Vagina (tissue), 2 donors: ENCODE measurements at regions not wholly inside any gene's neighbourhood (a gene's known extent, or its start where the extent isn't known, plus 50 kb on each side); places are given as distances from the start of the nearest gene placed in this dataset.

Experiments used
- DNase-seq, 2 donors: peaks; one replicate each; pipeline ENCODE4 v3.0.0-alpha.2; 2017; ENCODE audit errors: extremely low spot score in 2 of 2
- H3K27ac ChIP-seq: fragments of 200-600 bp; sonication (generic); one replicate; pipeline ENCODE4 v1.5.1; 2019
- H3K27me3 ChIP-seq: fragments of 200-600 bp; sonication (generic); one replicate; pipeline ENCODE4 v1.5.1; 2019
- H3K36me3 ChIP-seq, 2 donors: fragments of 200-600 bp; sonication (generic); one replicate each; pipeline ENCODE4 v1.5.1; 2017 to 2019
- H3K4me1 ChIP-seq: fragments of 200-600 bp; sonication (generic); one replicate; pipeline ENCODE4 v1.5.1; 2019
- H3K4me3 ChIP-seq, 2 donors: fragments of 200-600 bp; sonication (generic); 1 replicate in 1 of 2; 2 replicates in 1 of 2; pipeline ENCODE4 v1.5.1; 2016 to 2019
- H3K9me3 ChIP-seq: fragments of 200-600 bp; sonication (generic); one replicate; pipeline ENCODE4 v1.5.1; 2019
- POLR2A ChIP-seq, 2 donors: fragments of 450-650 bp; IDR thresholded peaks; one replicate each; pipeline ENCODE4 v1.6.1; 2017; ENCODE audit warnings: antibody characterized with exemption in 2 of 2, mild to moderate bottlenecking in 2 of 2, moderate library complexity in 2 of 2
- POLR2AphosphoS5 ChIP-seq, 2 donors: sonication (generic); formaldehyde crosslinking; IDR thresholded peaks; one replicate each; pipeline ENCODE4 v1.9.0; 2017; ENCODE audit warnings: antibody characterized with exemption in 2 of 2, mild to moderate bottlenecking in 2 of 2, low read depth in 1 of 2; ENCODE audit not compliant: insufficient read depth in 1 of 2
- intact Hi-C: fragments of 100-400 bp; cut with DNase I; formaldehyde crosslinking; loops from one replicate; pipeline ENCODE4 v1.15.1; 2023
- TF ChIP-seq, protein P1 (sequence below), 3 experiments: fragments of 450-650 bp in 2 of 3; fragments of 200-600 bp in 1 of 3; sonication (generic) in 1 of 3; IDR thresholded peaks; one replicate each; pipeline ENCODE4 v1.5.1; 2017 to 2019; ENCODE audit warnings: antibody characterized with exemption in 3 of 3, mild to moderate bottlenecking in 2 of 3, moderate library complexity in 2 of 3

DNA sequence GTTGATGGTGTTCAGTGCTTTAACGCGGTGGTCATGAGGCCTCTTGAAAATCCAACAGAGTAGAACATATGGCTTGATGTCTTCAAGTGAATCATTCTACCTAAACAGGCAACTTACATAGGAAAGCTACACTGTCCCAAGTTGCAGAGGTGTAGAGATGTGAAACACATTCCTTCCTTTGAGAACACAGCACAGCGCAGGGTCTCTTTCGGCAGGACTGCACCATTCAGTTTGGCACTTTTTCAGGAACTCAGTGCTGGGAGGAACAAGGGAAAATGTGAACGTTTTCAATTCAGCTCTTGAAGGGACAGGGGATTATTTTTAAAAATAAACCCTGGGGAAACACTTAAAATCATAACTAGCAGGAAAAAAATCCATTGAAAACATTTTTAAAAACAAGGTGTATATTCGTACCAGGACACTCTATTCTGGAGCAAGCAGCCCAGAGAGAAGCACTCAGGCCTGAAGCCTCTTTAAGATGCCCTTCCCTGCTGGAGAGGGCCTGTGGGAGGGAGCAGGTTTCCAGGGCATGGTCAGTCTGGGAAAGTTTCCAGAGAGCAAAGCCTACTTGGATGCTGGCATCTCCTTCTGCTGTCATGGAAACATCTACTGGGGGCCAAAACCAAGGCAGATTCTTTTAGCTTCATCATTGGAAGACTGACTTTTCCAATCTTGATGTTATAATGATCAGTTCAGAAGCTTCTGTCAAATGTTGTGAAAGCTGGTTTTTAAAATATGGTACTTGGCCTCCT is 60.4 kb upstream of the NPVF start:
- no peaks in the 10 kb centered on the region for H3K27me3 ChIP-seq
- H3K9me3 ChIP-seq, result no peaks in the 10 kb centered on the region
- no peak overlapping the region for H3K27ac ChIP-seq
- no peaks in the 10 kb centered on the region for H3K4me1 ChIP-seq
- DNase-seq, result no peak
- H3K36me3 ChIP-seq, result no peaks in the 10 kb centered on the region
- no peak overlapping the region for H3K4me3 ChIP-seq
- intact Hi-C loops, result no loop called here
- TF ChIP-seq POLR2A (IDR thresholded peaks at IDR 0.05), result no peak
- no peak for TF ChIP-seq POLR2AphosphoS5 (IDR thresholded peaks at IDR 0.05; ENCODE audit: insufficient read depth in 1 of 2, low read depth in 1 of 2)
- TF ChIP-seq, protein P1, sequence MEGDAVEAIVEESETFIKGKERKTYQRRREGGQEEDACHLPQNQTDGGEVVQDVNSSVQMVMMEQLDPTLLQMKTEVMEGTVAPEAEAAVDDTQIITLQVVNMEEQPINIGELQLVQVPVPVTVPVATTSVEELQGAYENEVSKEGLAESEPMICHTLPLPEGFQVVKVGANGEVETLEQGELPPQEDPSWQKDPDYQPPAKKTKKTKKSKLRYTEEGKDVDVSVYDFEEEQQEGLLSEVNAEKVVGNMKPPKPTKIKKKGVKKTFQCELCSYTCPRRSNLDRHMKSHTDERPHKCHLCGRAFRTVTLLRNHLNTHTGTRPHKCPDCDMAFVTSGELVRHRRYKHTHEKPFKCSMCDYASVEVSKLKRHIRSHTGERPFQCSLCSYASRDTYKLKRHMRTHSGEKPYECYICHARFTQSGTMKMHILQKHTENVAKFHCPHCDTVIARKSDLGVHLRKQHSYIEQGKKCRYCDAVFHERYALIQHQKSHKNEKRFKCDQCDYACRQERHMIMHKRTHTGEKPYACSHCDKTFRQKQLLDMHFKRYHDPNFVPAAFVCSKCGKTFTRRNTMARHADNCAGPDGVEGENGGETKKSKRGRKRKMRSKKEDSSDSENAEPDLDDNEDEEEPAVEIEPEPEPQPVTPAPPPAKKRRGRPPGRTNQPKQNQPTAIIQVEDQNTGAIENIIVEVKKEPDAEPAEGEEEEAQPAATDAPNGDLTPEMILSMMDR (IDR thresholded peaks at IDR 0.05), result no peak

DNA sequence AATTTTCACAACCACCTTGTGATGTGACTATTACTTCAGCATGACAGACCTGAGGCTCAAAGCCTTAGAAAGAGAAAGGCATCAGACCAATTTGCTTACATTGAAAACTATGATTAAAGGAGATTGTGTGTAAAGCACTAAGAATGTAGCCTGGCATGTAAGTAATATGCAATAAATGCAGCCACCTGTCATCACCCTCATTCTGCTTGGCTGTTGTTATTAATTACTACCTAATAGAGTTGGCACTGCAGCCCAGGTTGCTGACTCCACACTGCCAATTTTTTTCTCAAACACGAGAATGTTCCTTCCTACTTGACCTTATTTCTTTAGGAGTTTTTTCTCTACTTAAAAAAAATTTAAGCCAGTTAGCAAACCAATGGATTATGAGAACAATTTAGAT is 61.2 kb upstream of the NPVF start:
- Histone ChIP-seq H3K36me3 (no peaks in the 10 kb centered on the region), H3K4me3 (no peak overlapping the region), H3K27me3 (no peaks in the 10 kb centered on the region), H3K4me1 (no peaks in the 10 kb centered on the region), H3K27ac (no peak overlapping the region), H3K9me3 (no peaks in the 10 kb centered on the region)
- intact Hi-C loops, result no loop called here
- TF ChIP-seq POLR2AphosphoS5 (IDR thresholded peaks at IDR 0.05; ENCODE audit: insufficient read depth in 1 of 2, low read depth in 1 of 2), result no peak
- no peak for TF ChIP-seq POLR2A (IDR thresholded peaks at IDR 0.05)
- TF ChIP-seq, protein P1 (IDR thresholded peaks at IDR 0.05), result no peak
- DNase-seq, result no peak

DNA sequence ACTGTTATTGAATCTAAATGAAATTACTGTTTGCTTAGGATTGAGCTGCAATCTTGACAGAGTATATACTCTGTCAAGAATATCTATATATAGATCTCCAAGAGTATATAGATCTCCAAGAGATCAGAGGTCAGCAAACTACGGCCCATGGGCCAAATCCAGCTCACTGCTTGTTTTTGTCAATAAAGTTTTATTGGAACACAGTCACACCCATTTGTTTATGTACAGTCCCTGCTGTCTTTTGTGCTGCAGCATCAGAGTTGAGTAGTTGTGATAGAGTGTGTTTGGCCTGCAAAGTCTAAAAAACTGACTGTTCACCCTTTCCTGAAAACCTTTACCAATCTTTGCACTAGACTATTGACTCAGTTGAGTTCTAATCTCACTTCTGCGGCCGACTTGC is 66.3 kb upstream of the NPVF start:
- TF ChIP-seq POLR2AphosphoS5 (IDR thresholded peaks at IDR 0.05; ENCODE audit: insufficient read depth in 1 of 2, low read depth in 1 of 2) (no peak), POLR2A (IDR thresholded peaks at IDR 0.05) (no peak)
- TF ChIP-seq, protein P1 (IDR thresholded peaks at IDR 0.05), result no peak
- no peak for DNase-seq
- intact Hi-C loops, result no loop called here

DNA sequence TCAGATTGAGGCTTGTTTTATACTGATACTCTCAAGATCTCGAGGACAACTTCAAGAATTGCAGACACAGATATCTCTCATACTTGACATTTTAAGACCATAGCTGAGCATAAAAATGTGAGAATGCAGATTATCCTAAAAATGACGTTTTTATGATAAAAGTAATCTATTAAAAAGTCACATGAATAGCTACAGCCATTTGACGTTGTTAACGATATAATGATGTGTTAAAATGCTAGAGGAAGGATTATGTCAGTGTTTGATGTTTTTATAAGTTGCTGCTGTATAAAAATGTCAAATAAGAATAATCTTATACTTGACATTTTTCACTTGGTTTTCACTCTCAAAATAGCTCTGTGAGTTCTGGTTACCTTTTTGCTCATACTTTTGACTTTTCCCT is 67.1 kb upstream of the NPVF start:
- no peak for DNase-seq
- no peak overlapping the region for H3K27ac ChIP-seq
- no peak overlapping the region for H3K4me3 ChIP-seq
- TF ChIP-seq POLR2A (IDR thresholded peaks at IDR 0.05), result no peak
- TF ChIP-seq, protein P1 (IDR thresholded peaks at IDR 0.05), result no peak
- no peaks in the 10 kb centered on the region for H3K36me3 ChIP-seq
- no peaks in the 10 kb centered on the region for H3K27me3 ChIP-seq
- H3K9me3 ChIP-seq, result no peaks in the 10 kb centered on the region
- intact Hi-C loops, result no loop called here
- no peaks in the 10 kb centered on the region for H3K4me1 ChIP-seq

More for the DNA sequence above, 66.3 kb upstream of the NPVF start:
- H3K27me3 ChIP-seq, result no peaks in the 10 kb centered on the region
- no peaks in the 10 kb centered on the region for H3K4me1 ChIP-seq
- H3K4me3 ChIP-seq, result no peak overlapping the region
- H3K9me3 ChIP-seq, result no peaks in the 10 kb centered on the region
- no peaks in the 10 kb centered on the region for H3K36me3 ChIP-seq
- no peak overlapping the region for H3K27ac ChIP-seq

DNA sequence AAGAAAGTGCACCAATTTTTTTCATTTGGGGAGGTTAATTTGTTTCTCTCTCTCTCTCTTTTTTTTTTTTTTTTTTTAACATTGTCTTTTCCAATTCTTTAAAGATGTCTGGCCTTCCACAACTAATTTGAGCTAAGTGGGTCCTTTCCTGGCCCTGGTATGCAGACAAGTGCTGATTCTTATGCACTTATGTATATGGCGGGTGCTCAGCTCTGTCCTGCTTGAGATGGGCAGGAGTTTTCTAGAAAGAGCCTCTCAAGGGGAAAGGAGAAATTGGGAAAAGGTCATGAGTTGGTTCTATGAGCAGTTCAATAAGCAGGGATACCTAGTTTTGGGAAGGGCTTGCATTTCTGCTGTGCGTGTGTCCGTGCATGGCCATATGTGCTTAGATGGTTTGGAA is 67.8 kb upstream of the NPVF start:
- Histone ChIP-seq H3K9me3 (no peaks in the 10 kb centered on the region), H3K4me1 (no peaks in the 10 kb centered on the region), H3K4me3 (no peak overlapping the region), H3K27me3 (no peaks in the 10 kb centered on the region), H3K36me3 (no peaks in the 10 kb centered on the region), H3K27ac (no peak overlapping the region)
- no peak for DNase-seq
- TF ChIP-seq POLR2AphosphoS5 (IDR thresholded peaks at IDR 0.05; ENCODE audit: insufficient read depth in 1 of 2, low read depth in 1 of 2) (no peak), POLR2A (IDR thresholded peaks at IDR 0.05) (no peak)
- TF ChIP-seq, protein P1 (IDR thresholded peaks at IDR 0.05), result no peak
- intact Hi-C loops, result no loop called here
